ENCODE measurements at regions not wholly inside any gene's neighbourhood (a gene's known extent, or its start where the extent isn't known, plus 50 kb on each side); places are given as distances from the start of the nearest gene placed in this dataset.
"Not testable (repeated sequence)": the region's sequence is repeated elsewhere in the genome, so short reads cannot be mapped to it uniquely, and the experiment has no call there.

DNA sequence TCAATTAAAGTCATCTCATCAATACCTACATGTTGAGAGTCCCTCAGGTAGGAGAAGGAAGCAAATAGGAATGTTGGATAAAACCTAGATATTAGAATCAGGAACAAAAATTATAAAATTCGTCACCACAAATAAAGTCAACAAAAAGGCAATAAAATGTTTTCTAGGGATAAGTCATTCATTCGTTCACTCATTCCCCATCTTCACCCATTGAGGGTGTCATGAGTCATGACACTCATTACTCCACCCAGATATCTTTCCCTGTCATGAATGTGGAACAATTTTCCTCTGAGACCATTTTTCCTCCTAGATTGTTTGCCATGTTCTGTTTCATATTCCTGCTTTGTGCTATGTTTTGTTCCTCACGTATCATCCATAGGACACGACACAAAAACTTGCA is 50.9 kb upstream of the OLIG3 start:
- DNase-seq (ENCODE audit: low spot score), result no peak

- DNase-seq (ENCODE audit: low spot score), result no peak
Observed at GRCh38 chr6:137547186-137547585, 53.0 kb upstream of the OLIG3 start.

DNA sequence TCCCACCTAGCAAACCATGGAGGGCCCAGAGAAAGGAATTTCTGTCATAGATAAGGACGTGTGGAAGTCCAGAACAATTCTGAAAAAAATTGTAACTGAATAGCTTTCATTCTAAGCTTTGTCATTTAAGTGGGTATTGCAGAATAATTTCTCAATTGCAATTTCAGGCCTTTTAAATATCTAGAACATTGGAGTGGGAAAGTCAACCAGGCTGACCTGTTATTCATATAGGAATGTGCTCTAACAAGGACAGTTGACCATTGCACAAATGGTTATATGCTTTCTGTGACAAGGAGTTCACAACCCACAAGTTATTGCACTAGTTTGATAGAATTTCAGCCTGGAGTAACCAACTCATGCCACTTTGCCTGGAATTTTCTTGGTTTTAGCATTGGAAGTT is 53.4 kb upstream of the OLIG3 start:
- DNase-seq (ENCODE audit: low spot score), result no peak

- DNase-seq (ENCODE audit: low spot score), result no peak
Observed at GRCh38 chr6:137549106-137549505, 54.9 kb upstream of the OLIG3 start.

DNA sequence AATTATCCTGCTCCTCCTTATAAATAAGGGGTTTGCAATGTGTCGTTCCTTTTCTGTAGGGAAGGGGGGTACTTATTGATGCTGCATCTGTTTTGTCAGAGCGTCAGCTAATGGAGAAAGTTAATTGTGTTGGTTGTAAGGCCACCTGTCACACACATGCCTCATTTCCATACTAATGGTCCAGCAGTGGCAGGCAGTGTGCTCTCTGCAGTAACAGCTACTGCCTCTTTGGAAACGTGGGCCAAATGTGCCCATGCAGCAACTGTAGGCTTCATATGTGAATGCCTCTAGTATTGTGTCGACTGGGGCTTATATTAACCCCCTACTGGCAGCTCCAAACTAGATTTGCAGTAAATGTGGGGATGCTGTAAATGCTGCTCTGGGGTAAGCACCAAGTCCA is 56.3 kb upstream of the OLIG3 start:
- no peak for DNase-seq (ENCODE audit: low spot score)

DNA sequence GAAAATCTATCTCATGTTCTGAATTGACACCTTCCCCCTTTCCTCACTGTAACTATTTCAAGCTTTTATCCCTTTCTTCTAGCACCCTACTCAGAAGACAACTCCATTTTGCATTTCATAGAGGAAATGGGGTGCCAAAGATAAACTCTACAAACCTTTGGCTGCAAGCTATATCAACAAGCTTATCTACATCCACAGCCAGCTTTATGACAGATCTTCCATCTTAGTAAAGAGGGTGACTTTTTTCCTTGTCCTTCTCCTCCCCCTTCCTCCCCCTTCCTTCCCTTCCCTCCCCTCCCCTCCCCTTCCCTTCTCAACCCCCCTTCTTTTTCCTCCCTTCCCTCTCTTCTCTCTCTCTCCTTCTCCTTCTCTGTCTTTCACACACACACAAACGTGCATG is 58.0 kb upstream of the OLIG3 start:
- no peak for DNase-seq (ENCODE audit: low spot score)

- no peak for DNase-seq (ENCODE audit: low spot score)
Observed at GRCh38 chr6:137552809-137553208, 58.6 kb upstream of the OLIG3 start.

DNA sequence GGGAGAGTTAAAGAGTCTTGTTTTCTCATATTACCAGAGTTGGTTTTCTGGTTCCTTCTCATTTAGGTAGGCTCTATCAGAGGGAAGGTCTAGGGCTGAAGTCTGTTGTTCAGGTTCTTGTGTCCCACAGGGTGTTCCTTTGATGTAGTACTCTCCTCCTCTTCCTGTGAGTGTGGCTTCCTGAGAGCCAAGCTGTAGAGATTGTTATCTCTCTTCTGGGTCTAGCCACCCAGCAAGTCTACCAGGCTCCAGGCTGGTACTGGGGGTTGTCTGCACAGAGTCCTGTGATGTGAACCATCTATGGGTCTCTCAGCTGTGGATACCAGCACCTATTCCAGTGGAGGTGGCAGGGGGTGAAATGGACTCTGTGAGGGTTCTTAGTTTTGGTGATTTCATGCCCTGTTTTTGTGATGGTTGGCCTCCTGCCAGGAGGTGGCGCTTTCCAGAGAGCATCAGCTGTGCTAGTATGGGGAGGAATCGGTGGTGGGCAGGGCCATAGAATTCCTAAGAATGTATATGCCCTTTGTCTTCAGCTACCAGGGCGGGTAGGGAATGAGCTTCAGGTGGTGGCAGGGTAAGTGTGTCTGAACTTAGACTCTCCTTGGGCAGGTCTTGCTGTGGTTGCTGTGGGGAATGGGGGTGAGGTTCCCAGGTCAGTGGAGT is 65.5 kb upstream of the OLIG3 start:
- peak; percentile 30 for DNase-seq (ENCODE audit: low spot score)

GRCh38 chr6:137560184-137560563 is 66.0 kb upstream of the OLIG3 start:
- no peak for DNase-seq (ENCODE audit: low spot score)

DNA sequence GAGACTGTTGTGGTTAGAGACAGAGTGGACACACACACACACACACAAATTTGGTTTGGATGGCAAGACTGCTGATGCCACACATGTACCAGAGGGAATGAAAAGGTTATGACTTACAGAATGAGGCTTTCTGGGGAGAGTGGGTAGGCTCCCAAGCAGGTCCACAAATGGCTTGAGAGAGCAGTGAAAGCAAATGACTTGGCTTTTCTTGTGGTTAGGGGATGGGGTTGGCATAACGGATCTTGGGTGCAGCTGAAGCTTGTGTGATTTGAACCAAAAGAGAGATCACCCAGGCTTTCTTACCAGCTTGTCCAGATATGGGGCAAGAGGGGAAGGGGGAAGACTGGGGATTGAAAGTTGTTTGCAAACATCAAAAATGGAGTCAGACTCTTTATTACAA is 73.9 kb upstream of the OLIG3 start:
- no peak for DNase-seq (ENCODE audit: low spot score)

- DNase-seq (ENCODE audit: low spot score), result no peak
Observed at GRCh38 chr6:137570393-137570792, 76.2 kb upstream of the OLIG3 start.

DNA sequence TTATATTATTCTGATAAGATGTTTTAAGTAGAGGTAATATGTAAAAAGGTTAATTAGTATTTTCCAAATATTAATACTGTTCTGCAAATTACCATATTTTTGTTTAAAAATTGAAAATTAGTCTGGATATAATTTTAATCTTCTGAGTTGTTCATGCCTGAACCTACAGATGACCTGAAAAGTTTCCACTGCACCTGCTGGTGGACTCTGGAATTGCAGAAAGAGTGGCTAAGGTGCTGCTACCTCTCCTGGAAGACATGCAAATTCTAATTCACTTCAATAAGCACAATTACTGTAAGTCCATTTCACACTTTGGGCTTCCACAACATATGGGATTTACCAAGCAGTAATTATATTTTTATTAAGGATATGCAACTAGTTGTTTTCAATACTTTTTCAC is 77.7 kb upstream of the OLIG3 start:
- peak; percentile 50 for DNase-seq (ENCODE audit: low spot score)

GRCh38 chr6:137573739-137574138 is 79.5 kb upstream of the OLIG3 start:
- DNase-seq (ENCODE audit: low spot score), result no peak

DNA sequence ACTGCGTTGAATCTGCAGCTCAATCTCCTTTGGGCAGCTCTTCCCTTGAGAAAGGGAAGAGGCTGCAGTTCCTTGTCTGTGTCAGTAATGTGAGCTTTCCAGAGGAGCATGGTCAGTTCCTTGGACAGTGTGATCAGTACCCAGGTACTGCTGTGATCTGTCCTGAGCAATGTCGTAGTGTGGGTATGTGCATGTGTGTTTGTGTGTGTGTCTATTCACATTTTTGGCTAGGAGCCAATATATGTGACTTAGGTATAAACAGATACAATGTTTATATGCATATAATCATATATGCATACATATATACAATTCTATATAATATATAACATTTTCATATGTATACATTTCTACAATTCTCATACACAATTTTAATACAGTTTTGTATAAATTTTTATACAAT is 85.4 kb upstream of the OLIG3 start:
- no peak for DNase-seq (ENCODE audit: low spot score)

DNA sequence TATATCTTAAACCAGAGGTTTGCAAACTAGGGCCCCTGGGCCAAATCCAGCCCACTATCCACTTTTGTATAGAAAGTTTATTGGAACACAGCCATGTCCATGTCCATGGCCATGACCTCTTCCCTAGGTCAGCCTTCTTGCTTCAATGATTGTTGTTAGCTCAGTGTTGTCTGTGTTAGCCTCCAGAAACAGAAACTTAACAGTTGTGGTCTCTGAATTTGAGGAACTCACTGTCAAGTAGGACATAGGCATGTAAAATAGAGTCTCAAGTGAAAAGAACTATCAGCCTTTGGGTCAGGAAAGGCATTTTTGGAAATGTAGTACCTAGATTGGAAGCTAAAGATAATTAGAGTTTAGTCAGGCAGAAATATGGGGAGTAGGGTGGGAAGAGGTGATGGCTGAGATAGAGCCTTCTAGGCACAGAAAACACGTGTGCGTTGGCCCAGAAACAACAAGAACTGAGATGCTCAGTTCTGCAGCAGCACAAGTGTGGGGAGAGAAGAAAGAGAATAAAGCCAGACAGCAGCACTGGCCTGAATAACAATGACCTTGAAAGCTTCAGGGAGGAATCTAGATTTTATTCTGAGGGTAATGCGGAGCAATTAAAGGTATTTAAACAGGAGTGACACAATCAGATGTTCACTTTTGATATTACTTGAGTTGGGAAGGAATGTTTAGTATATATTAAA is 87.0 kb upstream of the OLIG3 start:
- no peak for DNase-seq (ENCODE audit: low spot score)

DNA sequence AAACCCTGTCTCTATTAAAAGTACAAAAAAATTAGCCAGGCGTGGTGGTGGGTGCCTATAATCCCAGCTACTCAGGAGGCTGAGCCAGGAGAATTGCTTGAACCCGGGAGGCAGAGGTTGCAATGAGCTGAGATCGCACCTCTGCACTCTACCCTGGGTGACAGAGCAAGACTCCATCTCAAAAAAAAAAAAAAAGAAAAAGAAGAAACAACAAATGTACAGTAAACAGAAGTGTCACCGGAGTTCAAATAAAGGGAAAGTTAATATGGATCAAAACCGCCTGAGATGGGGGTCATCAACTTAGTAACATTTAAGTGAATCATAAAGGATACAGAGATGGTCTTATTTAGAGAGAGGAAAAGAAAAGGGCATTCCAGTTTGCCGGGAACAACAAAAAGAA is 89.3 kb upstream of the OLIG3 start:
- not testable (repeated sequence) for DNase-seq (ENCODE audit: low spot score)

DNA sequence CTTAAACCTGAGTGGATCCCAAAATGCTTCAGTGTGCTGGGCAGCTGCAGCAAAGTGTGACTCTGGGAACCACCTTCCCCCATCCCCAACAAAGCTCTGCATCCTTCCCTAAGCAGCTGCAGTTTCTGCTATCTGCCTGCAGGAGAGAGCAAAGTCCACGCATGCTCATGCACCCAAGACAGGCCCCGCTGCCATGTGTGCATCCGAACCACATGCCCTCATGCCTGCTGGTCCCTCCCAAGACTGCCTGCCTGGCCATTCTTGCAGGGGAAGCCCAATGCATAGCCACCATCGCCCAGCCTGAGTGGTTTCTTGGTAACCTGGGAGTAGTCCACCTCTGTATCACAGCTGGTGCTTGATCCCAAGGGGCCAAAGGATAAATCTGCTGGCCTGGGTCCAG is 94.3 kb upstream of the OLIG3 start:
- DNase-seq (ENCODE audit: low spot score), result no peak

GRCh38 chr6:137589067-137589848 is 95.1 kb upstream of the OLIG3 start:
- DNase-seq (ENCODE audit: low spot score), result peak; percentile 83

GRCh38 chr6:137590684-137591083 is 96.5 kb upstream of the OLIG3 start:
- DNase-seq (ENCODE audit: low spot score), result no peak

DNA sequence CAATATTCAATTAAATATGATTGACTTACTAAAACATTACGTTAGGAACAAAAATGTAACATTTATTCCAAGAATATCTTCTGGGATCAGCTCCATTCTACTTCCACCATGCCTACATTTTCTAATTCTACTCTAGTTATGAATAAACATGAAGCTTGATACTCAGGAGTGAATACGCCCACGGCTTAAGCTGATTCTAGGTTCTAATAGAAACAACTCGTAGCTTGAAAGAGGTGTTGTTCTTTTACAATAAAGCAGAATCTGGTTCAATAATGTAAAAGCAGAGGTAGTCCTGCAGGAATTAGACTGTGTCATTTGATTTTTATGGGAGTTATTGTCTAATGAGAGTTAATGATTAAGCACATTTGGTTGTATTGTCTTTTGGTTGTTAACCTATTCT is 107.3 kb upstream of the OLIG3 start:
- DNase-seq (ENCODE audit: low spot score), result no peak

DNA sequence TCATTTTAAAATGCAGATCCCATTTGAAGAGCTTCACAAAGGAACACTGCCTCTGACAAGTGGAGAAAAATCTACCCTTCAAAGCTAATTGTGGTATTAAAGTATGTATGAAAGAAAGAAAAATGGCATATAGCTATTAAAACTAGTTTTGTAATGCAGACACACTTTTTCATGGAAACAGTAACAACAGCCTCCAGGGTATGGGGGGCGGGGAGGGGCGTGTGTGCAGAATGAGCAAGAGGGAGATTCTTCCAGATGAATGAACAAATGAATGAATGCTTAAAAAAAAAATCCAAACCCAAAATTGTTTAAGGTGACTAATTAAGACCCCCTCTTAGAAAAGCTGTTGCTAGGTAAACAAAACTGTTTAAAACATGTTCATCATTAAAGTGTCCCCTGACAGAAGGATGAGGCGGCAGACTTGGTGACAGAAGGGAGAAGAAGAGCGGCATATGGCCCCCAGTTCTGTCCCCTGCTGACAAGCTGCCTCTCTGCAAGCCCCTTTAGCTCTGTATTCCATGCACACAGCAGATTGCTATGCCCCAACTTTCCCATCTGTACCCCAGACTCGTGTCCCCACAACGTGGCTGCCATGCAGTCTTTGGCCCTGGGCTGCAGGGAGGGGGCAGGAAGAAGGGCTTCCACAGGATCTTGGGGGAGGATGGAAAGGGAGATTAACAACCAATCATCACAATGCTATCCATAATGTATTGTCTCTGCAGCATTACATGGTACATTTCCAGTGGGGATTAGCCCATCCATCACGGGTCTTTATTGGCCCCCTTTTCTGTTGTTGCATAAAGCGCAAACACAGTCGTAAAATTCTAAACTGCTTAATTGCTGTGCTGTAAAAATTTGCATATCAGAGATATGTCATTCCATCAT is 108.4 kb upstream of the OLIG3 start:
- DNase-seq (ENCODE audit: low spot score), result no peak

DNA sequence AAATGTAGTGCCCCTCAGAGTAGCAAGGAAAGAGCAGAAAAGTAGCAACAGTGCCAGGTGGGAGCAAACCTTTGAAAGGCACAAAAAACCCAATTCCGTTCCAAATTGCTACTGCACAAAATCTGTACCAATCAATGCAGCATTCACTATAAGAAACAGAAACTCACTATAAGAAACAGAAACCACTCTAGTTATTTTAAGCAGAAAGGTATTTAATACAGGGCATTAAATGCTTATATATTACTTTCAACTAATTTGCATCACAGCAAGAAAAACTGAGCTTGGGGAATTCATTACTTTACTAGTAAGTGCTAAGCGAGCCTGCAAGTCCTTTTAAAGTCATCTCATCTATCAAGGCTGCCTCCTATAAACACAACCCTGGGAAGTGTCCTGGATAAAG is 116.5 kb upstream of the OLIG3 start:
- DNase-seq (ENCODE audit: low spot score), result no peak

Measured in activated CD4-positive, alpha-beta T cell treated with anti-CD3 and anti-CD28 coated beads, Interleukin-2, Interleukin-4, amounts not matched to agents 100 ng/mL and 50 ng/mL, durations not matched to agents 16 hours and 8 hours (primary cell).